Fibroblast of mammary gland (primary cell): ENCODE measurements at regions not wholly inside any gene's neighbourhood (a gene's known extent, or its start where the extent isn't known, plus 50 kb on each side); places are given as distances from the start of the nearest gene placed in this dataset.

Source experiments
- DNase-seq: peaks from one replicate; pipeline ENCODE4 v3.0.0-alpha.2; 2010; ENCODE audit warnings: low read depth
- H3K4me3 ChIP-seq: 2 replicates; pipeline ENCODE4 v1.5.1; 2011; ENCODE audit warnings: low read depth, mild to moderate bottlenecking, low read length, moderate library complexity; ENCODE audit not compliant: control insufficient read depth
- TF ChIP-seq, protein P1 (sequence below): conservative IDR thresholded peaks from 2 replicates; pipeline ENCODE4 v1.5.1; 2011; ENCODE audit warnings: low read depth, low read length, inconsistent platforms; ENCODE audit not compliant: control insufficient read depth, insufficient read depth

DNA sequence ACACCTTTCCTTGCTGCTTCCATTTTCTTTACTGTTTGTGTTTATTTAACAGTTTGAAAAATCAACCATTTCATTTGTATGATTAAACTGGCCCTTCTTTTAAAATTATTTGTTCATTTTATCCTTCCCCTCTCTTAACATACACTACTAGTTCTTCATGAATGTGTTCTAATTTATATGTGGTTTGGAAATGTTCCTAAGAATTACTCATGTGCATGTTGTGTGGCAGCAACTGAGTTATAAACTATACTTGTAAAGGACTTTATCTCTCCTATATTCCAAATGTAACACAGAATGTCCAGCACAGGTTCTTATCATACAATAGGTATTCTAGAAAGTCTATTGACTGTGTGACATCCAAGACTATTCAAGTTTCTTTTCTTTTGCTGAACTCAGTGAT is 358.2 kb upstream of the MEF2C start:
- H3K4me3 ChIP-seq: no peak overlapping the region
- peak; percentile 71 for DNase-seq
- TF ChIP-seq, protein P1, sequence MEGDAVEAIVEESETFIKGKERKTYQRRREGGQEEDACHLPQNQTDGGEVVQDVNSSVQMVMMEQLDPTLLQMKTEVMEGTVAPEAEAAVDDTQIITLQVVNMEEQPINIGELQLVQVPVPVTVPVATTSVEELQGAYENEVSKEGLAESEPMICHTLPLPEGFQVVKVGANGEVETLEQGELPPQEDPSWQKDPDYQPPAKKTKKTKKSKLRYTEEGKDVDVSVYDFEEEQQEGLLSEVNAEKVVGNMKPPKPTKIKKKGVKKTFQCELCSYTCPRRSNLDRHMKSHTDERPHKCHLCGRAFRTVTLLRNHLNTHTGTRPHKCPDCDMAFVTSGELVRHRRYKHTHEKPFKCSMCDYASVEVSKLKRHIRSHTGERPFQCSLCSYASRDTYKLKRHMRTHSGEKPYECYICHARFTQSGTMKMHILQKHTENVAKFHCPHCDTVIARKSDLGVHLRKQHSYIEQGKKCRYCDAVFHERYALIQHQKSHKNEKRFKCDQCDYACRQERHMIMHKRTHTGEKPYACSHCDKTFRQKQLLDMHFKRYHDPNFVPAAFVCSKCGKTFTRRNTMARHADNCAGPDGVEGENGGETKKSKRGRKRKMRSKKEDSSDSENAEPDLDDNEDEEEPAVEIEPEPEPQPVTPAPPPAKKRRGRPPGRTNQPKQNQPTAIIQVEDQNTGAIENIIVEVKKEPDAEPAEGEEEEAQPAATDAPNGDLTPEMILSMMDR: no peak

DNA sequence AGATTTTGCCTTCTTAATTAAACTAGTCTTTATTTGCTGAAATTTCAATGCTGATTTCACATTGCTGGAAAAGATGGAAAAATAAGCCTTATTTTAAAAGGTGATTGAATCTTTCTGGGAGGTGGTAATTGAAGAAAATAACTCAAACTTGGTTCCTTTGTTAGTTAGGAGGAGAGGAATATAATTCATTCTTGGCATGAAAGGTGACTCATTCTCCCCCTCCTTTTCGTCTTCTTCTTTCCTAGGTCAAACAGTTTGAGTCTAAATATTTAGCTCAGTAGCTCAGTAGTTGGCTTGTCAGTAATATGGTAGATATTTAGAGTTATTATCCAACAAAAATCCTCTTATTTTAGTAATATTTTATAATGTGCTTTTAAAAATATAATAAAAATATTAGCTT is 353.9 kb upstream of the MEF2C start:
- peak; percentile 9 for DNase-seq
- TF ChIP-seq, protein P1: no peak
- H3K4me3 ChIP-seq: no peak overlapping the region

DNA sequence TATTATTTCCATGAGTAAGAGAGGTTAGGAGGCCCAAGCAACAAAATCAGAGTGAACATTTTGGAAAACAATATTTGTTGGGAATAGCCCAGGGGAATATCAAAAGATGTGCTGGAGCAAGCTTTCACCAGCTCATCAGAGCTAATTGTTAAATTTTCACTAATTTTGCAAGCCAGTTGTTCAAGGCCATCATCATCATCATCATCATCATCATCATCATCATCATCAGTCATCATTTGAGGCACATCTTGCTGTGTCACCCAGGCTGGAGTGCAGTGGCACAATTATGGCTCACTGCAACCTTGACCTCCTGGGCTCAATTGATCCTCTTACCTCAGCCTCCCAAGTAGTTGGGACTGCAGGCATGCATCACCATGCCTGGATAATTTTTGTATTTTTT is 350.5 kb upstream of the MEF2C start:
- no peak for DNase-seq
- H3K4me3 ChIP-seq: no peak overlapping the region
- TF ChIP-seq, protein P1: no peak

DNA sequence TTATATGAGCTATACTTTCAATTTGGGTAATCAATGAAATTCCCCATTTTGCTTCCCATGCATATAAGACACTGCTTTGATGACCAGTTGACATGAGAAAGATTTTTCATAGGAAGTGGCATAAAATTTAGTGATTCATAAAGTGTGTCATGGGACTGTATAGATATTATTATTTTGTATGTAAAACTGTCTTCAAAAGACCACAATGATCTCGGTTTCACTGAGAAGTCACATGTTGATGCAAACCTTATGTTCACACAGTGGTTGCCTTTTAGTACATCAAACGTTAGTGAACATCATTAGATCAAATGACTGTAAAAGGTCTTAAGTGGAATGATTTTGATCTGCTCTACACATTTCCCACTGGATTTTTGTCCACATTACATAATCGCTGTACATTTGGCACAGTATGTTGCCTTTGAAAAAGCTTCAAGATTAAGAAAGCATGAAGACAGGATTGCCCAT is 349.2 kb upstream of the MEF2C start:
- TF ChIP-seq, protein P1: no peak
- DNase-seq: peak; percentile 4
- no peak overlapping the region for H3K4me3 ChIP-seq

DNA sequence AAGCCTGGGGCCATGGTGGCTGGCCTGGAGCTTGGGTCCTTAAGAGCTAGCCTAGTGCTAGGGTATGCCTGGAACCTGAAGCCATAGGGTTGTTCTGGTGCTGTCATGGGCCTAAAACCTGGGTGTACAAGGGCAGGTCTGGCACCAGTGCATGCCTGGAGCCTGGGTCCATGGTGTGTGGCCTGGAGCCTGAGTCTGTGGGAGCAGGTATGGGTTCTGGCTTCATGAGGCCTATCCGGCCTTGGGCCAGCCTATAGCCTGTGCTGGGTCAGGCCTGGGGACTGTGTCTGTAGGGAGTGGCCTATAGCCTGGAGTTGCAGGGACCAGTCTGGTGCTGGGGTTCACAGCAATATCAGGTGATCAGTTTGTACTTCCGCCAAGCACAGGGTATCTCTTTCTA is 347.2 kb upstream of the MEF2C start:
- no peak for DNase-seq
- TF ChIP-seq, protein P1: no peak

DNA sequence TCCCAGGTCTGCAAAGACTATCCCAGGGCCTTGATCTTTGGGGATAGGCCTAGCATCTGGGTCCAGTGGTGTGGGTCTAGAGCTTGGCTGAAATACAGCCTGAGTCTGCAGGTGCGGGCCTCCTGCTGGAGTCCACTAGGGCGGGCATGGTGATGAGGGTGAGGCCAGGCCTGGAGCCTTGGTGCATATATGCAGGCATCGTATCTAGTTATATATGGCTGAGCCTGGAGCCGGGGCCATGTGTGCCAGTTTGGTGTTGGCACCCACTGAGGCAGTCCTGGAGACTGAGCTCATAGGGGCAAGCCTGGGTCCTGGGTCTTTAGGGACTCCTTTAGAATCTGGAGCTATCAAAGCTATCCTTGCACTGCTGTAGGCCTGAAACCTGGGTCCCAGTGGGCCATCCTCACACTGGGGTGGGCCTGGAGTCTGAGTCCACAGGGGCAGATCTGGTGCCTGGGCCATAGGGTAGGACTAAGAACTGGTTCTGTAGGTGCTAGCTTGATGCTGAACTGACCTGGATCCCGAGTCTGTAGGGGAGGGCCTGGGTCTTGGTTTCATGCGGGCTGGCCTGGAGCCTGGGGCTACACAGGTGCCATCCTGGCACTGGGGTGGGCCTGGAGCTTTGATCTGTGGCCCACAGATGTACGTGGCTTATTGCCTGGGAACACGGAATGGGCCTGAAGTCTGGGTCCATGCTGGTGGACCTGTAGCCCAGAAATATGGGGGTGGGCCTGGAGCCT is 346.5 kb upstream of the MEF2C start:
- TF ChIP-seq, protein P1: no peak
- H3K4me3 ChIP-seq: no peak overlapping the region
- no peak for DNase-seq

More for the DNA sequence above, 347.2 kb upstream of the MEF2C start:
- no peak overlapping the region for H3K4me3 ChIP-seq

DNA sequence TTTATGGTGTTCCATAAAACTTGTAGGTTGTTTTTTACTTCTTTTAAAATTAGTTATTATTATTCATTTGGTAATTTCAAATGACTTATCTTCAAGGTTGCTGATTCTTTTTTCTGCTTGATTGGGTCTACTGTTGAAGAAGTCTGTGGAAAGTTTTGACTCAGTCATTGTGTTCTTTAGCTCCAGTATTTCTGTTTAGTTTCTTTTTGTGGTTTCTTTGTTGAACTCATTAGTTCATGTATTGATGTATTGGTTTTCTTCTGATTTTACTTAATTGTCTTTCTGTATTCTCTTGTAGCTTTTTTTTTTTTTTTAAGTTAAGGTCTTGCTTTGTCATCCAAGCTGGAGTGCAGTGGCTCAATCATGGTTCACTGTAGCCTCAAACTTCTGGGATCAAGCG is 345.4 kb upstream of the MEF2C start:
- H3K4me3 ChIP-seq: no peak overlapping the region
- TF ChIP-seq, protein P1: no peak
- no peak for DNase-seq
